ENCODE measurements at regions not wholly inside any gene's neighbourhood (a gene's known extent, or its start where the extent isn't known, plus 50 kb on each side); places are given as distances from the start of the nearest gene placed in this dataset.

DNA sequence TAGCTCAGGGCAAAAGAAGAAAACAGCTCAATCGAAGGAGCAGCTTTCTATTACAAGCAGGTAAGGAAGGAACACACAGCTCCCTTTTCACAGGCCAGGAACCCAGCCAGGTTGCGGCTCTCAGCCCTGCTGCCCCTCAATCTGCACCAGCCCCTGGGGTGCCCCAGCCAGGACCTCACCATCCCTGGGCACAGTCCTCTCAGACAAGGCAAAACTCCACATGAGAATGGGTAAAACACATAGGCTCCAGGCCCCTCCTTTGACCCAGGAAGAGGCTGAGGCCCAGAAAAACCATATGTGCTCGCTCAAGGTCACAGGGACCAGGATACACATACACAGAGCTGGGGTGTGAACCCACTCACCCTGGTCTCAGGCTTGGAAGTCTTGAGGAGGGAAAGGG is 178.7 kb upstream of the TLE3 start:
- H3K9ac ChIP-seq (ENCODE audit: low read depth, low read length) = no peak overlapping the region
- peaks cover 7% of the 10 kb centered on the region for H3K4me1 ChIP-seq (ENCODE audit: insufficient read depth, low read length)
- no peaks in the 10 kb centered on the region for H3K9me3 ChIP-seq (ENCODE audit: control insufficient read depth, insufficient read depth, low read length)
- H3K36me3 ChIP-seq (ENCODE audit: insufficient read depth, low read length) = no peaks in the 10 kb centered on the region

DNA sequence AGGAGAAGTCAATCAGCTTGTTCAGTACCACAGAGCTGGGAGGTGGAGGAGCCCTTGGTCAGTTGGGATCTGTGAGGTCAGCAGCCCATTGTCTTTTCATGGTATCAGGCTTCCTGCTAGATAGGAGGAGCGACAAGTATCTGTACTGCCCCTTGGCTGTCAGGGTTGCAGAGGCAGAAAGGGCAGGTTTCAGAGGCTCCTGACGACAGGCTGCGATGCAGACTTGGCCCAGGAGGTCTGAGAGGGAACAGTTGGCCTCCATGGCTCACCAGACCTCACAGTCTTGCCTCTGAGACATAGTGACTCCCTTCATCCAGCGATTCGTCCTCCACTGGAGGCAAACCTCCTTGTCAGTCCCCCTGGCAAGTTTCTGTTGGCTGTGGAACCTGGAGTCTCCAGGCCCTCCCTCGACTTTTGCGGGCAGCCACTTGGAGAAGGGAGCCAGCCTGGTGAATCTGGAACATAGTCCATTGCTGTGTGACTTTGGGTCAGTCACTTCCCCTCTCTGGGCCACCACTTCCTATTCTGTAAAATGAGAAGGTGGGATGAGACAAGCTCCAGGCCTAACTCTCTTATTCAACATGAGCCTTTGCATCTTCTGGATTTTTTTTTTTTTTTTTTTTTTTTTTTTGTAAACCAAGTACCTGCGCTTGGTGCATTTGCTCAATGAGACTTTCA is 177.9 kb upstream of the TLE3 start:
- peaks cover 15% of the 10 kb centered on the region for H3K4me1 ChIP-seq (ENCODE audit: insufficient read depth, low read length)
- no peak overlapping the region for H3K9ac ChIP-seq (ENCODE audit: low read depth, low read length)
- no peaks in the 10 kb centered on the region for H3K36me3 ChIP-seq (ENCODE audit: insufficient read depth, low read length)
- no peaks in the 10 kb centered on the region for H3K9me3 ChIP-seq (ENCODE audit: control insufficient read depth, insufficient read depth, low read length)

DNA sequence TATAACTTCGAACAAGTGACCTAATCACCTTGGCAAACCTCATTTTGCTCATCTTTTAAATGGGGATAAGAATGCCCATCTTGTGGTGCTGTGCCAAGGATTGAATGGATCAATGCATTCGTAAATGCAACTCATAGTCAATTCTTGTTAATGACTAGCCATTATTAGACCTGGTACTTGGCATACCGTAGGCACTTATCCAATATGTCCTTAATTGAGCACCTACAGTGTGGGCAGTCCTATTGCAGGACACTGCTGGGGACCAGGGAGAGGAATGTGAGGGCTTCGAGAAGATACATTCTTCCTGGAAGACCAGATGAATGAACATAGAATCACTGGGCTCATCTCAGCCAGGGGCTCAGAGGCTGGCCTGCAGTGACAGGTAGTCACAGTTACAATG is 177.2 kb upstream of the TLE3 start:
- H3K36me3 ChIP-seq (ENCODE audit: insufficient read depth, low read length) = no peaks in the 10 kb centered on the region
- H3K4me1 ChIP-seq (ENCODE audit: insufficient read depth, low read length) = peaks cover 18% of the 10 kb centered on the region
- no peak overlapping the region for H3K9ac ChIP-seq (ENCODE audit: low read depth, low read length)
- H3K9me3 ChIP-seq (ENCODE audit: control insufficient read depth, insufficient read depth, low read length) = no peaks in the 10 kb centered on the region

DNA sequence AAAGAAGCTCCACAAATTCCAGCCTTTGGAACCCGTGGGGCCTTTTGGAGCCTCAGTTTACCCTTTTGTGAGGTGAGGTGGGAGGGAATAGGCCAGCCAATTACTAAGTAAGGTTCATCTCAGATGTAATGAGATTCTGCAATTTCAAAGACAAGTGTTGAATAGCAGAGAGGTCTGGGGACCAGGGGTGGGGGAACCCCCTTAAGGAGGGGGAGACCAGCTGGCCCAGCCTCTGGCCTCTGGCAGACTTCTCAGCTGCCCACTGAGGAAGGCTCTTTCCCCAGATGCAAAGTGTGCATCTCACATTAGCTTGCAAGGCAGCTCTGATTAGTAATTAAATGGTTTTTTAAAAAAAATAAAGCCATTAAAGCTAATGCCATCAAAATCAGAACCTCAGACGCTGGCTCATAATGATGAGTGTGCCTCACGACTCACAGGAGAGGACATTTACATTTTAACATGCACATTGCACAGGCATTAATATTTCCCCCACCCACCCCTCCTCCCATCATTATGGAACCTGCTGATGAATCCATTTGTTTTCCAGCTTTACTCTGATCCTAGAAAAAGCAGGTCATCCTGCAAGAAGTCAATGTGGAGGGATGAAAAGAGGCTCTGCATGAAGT is 176.7 kb upstream of the TLE3 start:
- H3K9ac ChIP-seq (ENCODE audit: low read depth, low read length) = no peak overlapping the region
- no peaks in the 10 kb centered on the region for H3K9me3 ChIP-seq (ENCODE audit: control insufficient read depth, insufficient read depth, low read length)
- no peaks in the 10 kb centered on the region for H3K36me3 ChIP-seq (ENCODE audit: insufficient read depth, low read length)

GRCh38 chr15:70273808-70274207 is 176.1 kb upstream of the TLE3 start:
- Histone ChIP-seq H3K9ac (ENCODE audit: low read depth, low read length) (no peak overlapping the region), H3K9me3 (ENCODE audit: control insufficient read depth, insufficient read depth, low read length) (no peaks in the 10 kb centered on the region), H3K36me3 (ENCODE audit: insufficient read depth, low read length) (no peaks in the 10 kb centered on the region), H3K4me1 (ENCODE audit: insufficient read depth, low read length) (peaks cover 18% of the 10 kb centered on the region)

More for the DNA sequence above, 176.7 kb upstream of the TLE3 start:
- H3K4me1 ChIP-seq (ENCODE audit: insufficient read depth, low read length) = peaks cover 18% of the 10 kb centered on the region

DNA sequence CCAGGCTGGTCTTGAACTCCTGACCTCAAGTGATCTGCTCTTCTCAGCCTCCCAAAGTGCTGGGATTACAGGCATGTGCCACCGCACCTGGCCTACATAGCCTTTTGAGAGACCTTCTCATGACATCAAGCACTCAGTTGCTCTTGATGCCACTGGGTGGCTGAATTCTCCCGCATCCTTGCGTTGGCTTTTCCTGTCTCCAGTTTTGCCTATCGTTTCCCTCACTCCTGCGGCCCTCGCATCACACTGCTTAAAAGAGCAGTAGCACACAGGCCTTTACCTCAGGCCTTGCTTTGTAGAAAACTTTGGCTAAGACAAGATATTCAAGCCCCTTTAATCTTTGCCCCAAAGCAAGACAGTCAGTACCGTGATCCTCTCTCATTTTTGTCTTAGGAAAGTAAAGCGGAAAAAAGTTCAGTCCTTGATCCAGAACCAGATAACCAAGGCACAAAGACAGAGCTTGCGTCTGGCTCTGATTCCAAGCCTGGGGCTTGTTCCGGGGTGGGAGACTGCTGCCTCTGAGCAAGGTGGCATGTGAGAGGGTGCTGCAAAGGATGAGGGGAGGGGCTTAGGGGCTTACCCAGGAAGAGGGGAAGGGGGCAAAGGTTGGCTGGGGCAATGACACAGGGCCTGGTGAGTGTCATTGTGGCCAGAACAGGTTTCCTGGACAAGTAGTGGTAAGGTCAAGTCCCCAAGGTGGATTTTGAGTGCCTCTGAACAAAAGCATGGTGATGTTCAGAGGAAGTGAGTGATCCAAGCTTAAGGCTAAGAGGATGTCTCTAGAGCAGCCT is 175.0 kb upstream of the TLE3 start:
- Histone ChIP-seq H3K9ac (ENCODE audit: low read depth, low read length) (no peak overlapping the region), H3K4me1 (ENCODE audit: insufficient read depth, low read length) (peaks cover 18% of the 10 kb centered on the region), H3K9me3 (ENCODE audit: control insufficient read depth, insufficient read depth, low read length) (no peaks in the 10 kb centered on the region), H3K36me3 (ENCODE audit: insufficient read depth, low read length) (no peaks in the 10 kb centered on the region)

DNA sequence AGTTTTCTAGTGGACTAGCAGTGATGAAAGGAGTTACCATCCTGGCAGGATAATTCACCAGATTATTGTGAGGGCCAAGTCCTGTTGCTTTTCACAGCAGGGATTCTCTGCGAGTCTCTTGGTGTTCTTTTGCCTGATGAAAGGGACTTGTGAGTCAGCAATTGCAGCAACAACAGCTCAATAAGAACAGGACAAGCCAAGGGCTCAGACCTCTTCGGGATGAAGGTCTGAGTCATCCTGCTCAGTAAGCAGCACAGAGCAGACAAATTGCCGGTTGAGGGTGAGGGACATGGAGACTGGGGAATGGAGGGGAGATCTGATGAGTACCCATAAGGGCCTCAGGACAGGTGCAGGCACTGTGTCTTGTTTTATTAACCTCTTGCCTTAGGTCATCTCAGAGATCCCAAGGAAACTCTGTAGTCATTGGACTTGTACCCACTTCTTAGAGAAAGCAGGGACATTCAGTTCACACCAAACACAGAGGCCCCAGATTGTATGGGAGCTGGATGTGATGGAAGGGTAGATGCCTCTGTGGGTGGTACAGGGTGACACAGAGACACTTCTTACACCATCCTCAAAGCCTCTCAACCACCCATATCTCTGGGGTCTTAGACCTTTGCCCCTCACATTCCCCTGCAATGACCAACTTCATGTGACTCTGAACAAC is 173.8 kb upstream of the TLE3 start:
- no peaks in the 10 kb centered on the region for H3K36me3 ChIP-seq (ENCODE audit: insufficient read depth, low read length)
- H3K9ac ChIP-seq (ENCODE audit: low read depth, low read length) = no peak overlapping the region
- H3K9me3 ChIP-seq (ENCODE audit: control insufficient read depth, insufficient read depth, low read length) = no peaks in the 10 kb centered on the region
- H3K4me1 ChIP-seq (ENCODE audit: insufficient read depth, low read length) = peaks cover 18% of the 10 kb centered on the region

DNA sequence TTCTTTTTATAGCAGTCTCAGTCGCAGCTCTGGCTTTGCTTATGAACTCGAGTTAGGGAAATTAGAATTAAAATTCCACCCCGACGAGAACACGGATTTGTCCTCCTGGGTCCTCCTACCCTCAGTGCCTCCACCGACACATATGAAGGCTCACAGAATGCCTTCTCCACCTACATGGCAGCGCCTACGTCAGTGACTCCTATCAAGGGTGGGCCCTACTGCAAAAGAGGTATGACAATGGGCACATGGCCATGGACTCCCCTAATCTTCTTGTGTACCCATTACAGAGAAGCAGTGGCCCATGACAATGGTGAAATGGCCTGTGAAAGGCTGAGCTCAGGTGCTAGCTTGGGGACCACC is 173.0 kb upstream of the TLE3 start:
- Histone ChIP-seq H3K9ac (ENCODE audit: low read depth, low read length) (no peak overlapping the region), H3K36me3 (ENCODE audit: insufficient read depth, low read length) (no peaks in the 10 kb centered on the region), H3K4me1 (ENCODE audit: insufficient read depth, low read length) (peaks cover 18% of the 10 kb centered on the region), H3K9me3 (ENCODE audit: control insufficient read depth, insufficient read depth, low read length) (no peaks in the 10 kb centered on the region)

GRCh38 chr15:70269991-70270751 is 172.5 kb upstream of the TLE3 start:
- H3K9me3 ChIP-seq (ENCODE audit: control insufficient read depth, insufficient read depth, low read length) = no peaks in the 10 kb centered on the region
- H3K36me3 ChIP-seq (ENCODE audit: insufficient read depth, low read length) = no peaks in the 10 kb centered on the region
- no peak overlapping the region for H3K9ac ChIP-seq (ENCODE audit: low read depth, low read length)
- peaks cover 18% of the 10 kb centered on the region for H3K4me1 ChIP-seq (ENCODE audit: insufficient read depth, low read length)

- Histone ChIP-seq H3K9me3 (ENCODE audit: control insufficient read depth, insufficient read depth, low read length) (no peaks in the 10 kb centered on the region), H3K4me1 (ENCODE audit: insufficient read depth, low read length) (peaks cover 18% of the 10 kb centered on the region), H3K36me3 (ENCODE audit: insufficient read depth, low read length) (no peaks in the 10 kb centered on the region), H3K9ac (ENCODE audit: low read depth, low read length) (no peak overlapping the region)
Observed at GRCh38 chr15:70269311-70269911, 171.7 kb upstream of the TLE3 start.

- no peaks in the 10 kb centered on the region for H3K36me3 ChIP-seq (ENCODE audit: insufficient read depth, low read length)
- H3K9ac ChIP-seq (ENCODE audit: low read depth, low read length) = no peak overlapping the region
- peaks cover 21% of the 10 kb centered on the region for H3K4me1 ChIP-seq (ENCODE audit: insufficient read depth, low read length)
- no peaks in the 10 kb centered on the region for H3K9me3 ChIP-seq (ENCODE audit: control insufficient read depth, insufficient read depth, low read length)
Observed at GRCh38 chr15:70268698-70269251, 171.1 kb upstream of the TLE3 start.

GRCh38 chr15:70267879-70268278 is 170.2 kb upstream of the TLE3 start:
- Histone ChIP-seq H3K9me3 (ENCODE audit: control insufficient read depth, insufficient read depth, low read length) (no peaks in the 10 kb centered on the region), H3K9ac (ENCODE audit: low read depth, low read length) (no peak overlapping the region), H3K4me1 (ENCODE audit: insufficient read depth, low read length) (peaks cover 27% of the 10 kb centered on the region), H3K36me3 (ENCODE audit: insufficient read depth, low read length) (no peaks in the 10 kb centered on the region)

DNA sequence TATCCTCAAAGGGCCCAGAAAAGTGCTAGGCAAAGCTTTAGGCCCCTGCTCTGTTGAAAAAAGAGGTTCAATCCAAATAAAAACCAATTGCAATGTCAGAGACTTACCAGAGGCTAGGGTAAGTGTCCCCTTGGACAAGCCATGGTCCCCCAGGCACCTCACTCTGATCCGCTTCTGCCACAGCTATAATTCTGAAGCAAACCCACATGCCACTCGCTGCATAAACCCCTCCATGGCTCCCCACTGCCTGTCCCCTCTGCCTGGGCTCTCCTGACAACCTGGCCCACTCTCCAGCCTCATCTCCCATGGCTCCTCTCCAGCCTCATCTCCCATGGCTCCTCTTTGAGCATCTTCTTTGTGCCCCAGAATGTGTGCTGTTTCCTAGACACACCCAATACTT is 169.6 kb upstream of the TLE3 start:
- no peaks in the 10 kb centered on the region for H3K9me3 ChIP-seq (ENCODE audit: control insufficient read depth, insufficient read depth, low read length)
- peaks cover 27% of the 10 kb centered on the region for H3K4me1 ChIP-seq (ENCODE audit: insufficient read depth, low read length)
- H3K9ac ChIP-seq (ENCODE audit: low read depth, low read length) = no peak overlapping the region
- H3K36me3 ChIP-seq (ENCODE audit: insufficient read depth, low read length) = no peaks in the 10 kb centered on the region

All from ES-I3 (cell line).